ENCODE measurements at regions not wholly inside any gene's neighbourhood (a gene's known extent, or its start where the extent isn't known, plus 50 kb on each side); places are given as distances from the start of the nearest gene placed in this dataset.

- no peak for TF ChIP-seq POLR2A (IDR thresholded peaks at IDR 0.05)
- no peak for TF ChIP-seq POLR2AphosphoS5 (IDR thresholded peaks at IDR 0.05)
Measured at GRCh38 chr12:11946161-11946560, 124.6 kb upstream of the BCL2L14 start.
